Urinary bladder (tissue), 3 donors: ENCODE measurements at regions not wholly inside any gene's neighbourhood (a gene's known extent, or its start where the extent isn't known, plus 50 kb on each side); places are given as distances from the start of the nearest gene placed in this dataset.

Experiments used
- DNase-seq: peaks from one replicate; pipeline ENCODE4 v3.0.0-alpha.2; 2015; ENCODE audit errors: extremely low spot score
- H3K27ac ChIP-seq: one replicate; pipeline ENCODE4 v1.5.1; 2013; ENCODE audit warnings: low read depth, mild to moderate bottlenecking, moderate library complexity
- H3K36me3 ChIP-seq: one replicate; pipeline ENCODE4 v1.6.1; 2013; ENCODE audit warnings: mild to moderate bottlenecking, moderate library complexity; ENCODE audit not compliant: insufficient read depth
- H3K4me1 ChIP-seq: one replicate; pipeline ENCODE4 v1.6.1; 2013; ENCODE audit warnings: mild to moderate bottlenecking, moderate library complexity; ENCODE audit not compliant: insufficient read depth
- H3K4me3 ChIP-seq: one replicate; pipeline ENCODE4 v1.5.1; 2013; ENCODE audit warnings: low read depth, low read length
- WGBS: extraction: QIAGEN DNeasy Blood & Tissue Kit; methylation state at CpG from one replicate; pipeline ENCODE4 v1.1.7; 2013; 5-methylcytosine and 5-hydroxymethylcytosine counted together
- donor health status: healthy with polysubstance abuse.
- donor health status: healthy.

DNA sequence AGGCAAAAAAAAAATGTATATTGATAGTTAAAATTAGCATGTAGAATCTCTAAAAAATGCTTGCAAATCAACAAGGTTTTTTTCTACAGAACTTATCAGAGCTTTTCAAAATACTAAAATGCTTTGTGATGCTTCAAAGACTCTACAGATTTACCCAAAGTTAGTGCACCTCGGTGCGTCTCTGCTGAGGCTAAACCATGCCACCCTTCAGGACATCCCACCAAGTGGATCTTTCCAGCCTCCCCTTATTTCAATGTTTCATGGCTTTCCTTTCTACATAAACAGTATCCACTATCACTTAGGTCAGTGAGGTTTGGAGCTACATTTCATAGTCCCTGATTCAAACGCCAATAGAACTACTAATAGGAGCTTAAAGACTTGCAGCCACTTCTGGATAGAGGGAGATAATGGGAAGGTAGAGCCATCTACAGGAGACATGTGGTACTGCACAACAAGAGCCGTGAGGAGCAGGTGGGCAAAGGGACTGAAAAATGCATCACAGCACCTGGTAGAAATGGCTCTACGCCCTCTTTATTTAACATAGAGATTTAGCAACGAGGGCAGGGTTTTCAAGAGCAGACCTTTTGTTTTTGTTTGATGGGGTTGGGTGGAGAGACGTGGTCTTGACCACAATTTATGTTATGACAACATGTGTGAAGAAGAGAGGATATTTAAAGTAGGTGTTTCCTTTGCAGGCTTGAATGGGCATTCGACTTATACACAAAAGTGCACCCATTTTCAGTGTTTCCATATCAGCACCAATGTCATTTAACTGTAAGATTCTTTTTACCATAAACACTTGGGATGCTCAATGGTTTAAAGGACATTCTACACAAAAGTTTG lies 56.1 kb upstream of the SLC35G4 start:
- Histone ChIP-seq H3K27ac (no peak overlapping the region), H3K4me1 (no peaks in the 10 kb centered on the region), H3K36me3 (no peaks in the 10 kb centered on the region), H3K4me3 (no peak overlapping the region)
- 29% methylated on average over 8 of the region's 8 CpGs for WGBS
- peak; percentile 23 for DNase-seq

DNA sequence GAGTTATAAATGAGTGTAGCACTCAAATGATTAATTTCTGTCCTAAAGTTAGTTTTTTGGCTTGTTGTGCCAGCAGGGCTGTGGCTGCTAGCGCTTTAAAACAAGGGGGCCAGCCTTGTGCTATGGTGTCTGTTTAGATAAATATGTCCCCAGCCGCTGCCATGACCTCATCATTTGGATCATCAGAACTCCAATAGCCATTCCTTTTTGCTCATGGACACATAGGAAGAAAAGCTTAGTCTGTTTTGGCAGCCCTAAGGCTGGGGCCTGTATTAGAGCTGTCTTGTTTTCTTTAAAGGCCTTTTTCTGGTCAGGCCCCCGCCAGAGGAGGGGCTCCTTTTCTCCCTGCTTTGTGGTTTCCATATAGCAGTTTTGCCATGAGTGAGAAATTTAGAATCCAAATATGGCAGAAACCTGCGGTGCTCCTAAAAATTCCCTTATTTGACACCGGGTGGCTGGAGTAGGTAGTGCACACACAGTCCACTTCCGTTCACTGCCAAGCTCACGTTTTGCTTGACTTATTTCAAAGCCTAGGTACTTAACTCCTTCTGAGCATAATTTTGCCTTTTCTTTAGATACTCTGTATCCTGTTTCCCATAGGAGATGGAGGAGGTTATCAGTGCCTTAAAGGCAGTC lies 60.4 kb upstream of the SLC35G4 start:
- no peak overlapping the region for H3K4me3 ChIP-seq
- H3K4me1 ChIP-seq, result no peaks in the 10 kb centered on the region
- no peak overlapping the region for H3K27ac ChIP-seq
- WGBS, result 65% methylated on average over 7 of the region's 7 CpGs
- DNase-seq, result no peak
- H3K36me3 ChIP-seq, result no peaks in the 10 kb centered on the region

DNA sequence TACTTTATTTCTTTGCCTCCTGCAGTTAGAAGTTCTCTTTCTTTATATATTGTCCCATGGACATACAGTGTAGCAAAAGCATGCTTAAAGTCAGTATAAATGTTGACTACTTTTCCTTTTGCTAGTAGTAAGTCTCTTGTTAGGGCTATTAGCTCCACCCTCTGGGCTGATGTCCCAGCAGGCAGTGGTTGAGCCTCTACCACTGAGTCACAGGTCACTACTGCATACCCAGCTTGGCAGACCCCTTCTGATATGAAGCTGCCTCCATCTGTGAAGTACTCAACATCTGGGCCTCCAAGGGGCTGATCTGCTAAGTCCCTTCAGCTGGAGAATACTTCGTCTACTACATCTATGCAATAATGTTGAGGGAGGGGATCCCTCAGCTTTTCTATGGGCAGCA lies 61.0 kb upstream of the SLC35G4 start:
- Histone ChIP-seq H3K4me1 (no peaks in the 10 kb centered on the region), H3K36me3 (no peaks in the 10 kb centered on the region), H3K27ac (no peak overlapping the region), H3K4me3 (no peak overlapping the region)
- no peak for DNase-seq
- 71% methylated on average over 1 of the region's 1 CpG for WGBS

DNA sequence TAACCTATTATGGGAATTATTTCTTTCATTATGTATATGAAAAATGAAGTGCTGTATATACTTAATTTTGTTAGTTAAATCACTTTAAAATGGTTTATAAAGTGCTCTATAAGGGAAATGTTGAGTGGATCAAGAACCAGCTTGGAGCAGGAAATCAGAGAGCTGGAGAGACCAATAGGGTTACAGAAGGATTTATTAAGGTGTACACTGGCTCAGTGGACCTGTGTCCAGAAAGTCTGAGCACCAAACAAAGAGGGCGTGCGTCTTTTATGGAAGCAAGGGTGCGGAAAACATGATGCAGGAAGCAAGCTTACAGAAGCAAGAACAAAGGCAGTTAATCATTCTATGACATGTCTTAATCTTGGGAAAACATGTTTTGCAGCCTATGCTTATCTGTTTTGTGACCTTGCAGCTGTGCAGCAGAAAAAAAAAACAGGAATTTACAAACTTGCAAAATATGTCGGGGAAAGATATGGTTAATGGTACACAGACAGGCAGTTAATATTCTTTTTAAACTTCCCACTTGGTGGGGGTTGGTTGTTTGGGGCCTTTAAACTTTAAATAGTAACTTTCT lies 65.2 kb upstream of the SLC35G4 start:
- no peak for DNase-seq
- Histone ChIP-seq H3K36me3 (no peaks in the 10 kb centered on the region), H3K4me3 (no peak overlapping the region), H3K4me1 (no peaks in the 10 kb centered on the region), H3K27ac (no peak overlapping the region)
- 83% methylated on average over 4 of the region's 4 CpGs for WGBS

DNA sequence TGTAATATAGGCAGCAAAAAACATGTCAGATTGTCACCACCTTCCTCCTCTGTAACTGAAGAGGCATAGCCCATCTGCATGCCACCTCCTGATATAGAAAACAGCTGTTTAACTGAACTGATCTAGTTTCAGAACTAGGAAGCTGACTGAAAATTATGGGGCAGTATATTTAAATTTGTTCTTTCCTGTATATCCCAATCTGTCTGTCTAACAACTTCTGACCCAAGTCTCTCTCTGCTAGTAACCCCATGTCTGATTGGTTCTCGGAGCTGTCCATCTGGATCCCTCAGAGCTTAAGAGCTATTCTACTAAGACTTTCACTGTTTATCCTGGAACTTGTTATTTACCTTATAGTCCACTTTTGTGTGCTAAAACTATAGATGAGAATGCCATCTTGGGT lies 68.2 kb upstream of the SLC35G4 start:
- Histone ChIP-seq H3K4me3 (no peak overlapping the region), H3K36me3 (no peaks in the 10 kb centered on the region), H3K27ac (no peak overlapping the region), H3K4me1 (no peaks in the 10 kb centered on the region)
- WGBS, result 93% methylated on average over 1 of the region's 1 CpG
- no peak for DNase-seq

DNA sequence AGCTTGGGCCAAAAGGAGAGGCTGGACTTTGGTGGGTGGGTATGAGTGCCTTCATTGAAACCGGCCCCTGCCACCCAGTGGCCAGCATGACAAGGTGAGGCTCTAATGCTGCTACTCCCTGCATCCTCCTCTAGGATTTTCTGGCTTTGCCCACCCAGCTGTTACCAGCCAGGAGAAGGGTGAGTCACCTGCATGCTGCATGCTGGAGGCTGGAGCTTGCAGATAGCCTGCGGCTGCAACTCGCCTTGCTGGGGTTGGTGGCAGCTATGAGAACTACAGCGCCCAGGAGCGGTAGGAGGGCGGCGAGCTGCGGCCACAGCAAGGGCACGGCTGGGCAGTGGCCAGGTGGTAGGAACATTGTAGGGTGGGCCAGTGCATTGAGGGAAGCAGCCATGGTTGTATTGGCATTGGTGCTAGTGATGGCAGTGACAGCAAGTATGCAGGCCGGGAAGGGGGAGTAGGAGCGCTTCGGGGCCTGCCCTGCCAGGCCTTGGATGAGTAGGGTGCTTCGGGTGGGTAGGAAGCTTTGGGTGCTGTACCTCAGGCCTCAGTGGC lies 75.4 kb upstream of the SLC35G4 start:
- no peak for DNase-seq
- Histone ChIP-seq H3K27ac (no peak overlapping the region), H3K36me3 (no peaks in the 10 kb centered on the region), H3K4me1 (no peaks in the 10 kb centered on the region), H3K4me3 (no peak overlapping the region)
- 93% methylated on average over 13 of the region's 13 CpGs for WGBS

DNA sequence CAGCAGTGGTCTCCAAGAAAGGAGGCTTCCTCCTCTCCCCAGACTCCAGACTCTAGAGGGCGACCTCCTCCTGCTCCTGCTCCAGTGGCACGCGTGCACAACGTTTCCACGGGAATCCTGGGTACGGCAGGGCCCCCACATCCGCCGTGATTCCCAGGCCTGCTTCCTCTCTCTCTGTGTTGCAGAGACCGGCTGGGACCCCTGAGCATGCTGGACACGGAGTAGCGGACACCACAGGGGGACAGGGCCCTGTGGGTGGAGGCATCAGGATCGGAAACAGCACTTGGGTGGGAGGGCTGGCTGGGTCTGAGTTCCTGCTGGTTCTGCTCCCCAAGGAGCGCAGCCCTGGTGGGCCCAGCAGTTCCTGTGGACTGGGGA lies 75.9 kb upstream of the SLC35G4 start:
- Histone ChIP-seq H3K36me3 (no peaks in the 10 kb centered on the region), H3K4me1 (no peaks in the 10 kb centered on the region), H3K27ac (no peak overlapping the region), H3K4me3 (no peak overlapping the region)
- DNase-seq, result no peak
- WGBS, result 95% methylated on average over 13 of the region's 13 CpGs

DNA sequence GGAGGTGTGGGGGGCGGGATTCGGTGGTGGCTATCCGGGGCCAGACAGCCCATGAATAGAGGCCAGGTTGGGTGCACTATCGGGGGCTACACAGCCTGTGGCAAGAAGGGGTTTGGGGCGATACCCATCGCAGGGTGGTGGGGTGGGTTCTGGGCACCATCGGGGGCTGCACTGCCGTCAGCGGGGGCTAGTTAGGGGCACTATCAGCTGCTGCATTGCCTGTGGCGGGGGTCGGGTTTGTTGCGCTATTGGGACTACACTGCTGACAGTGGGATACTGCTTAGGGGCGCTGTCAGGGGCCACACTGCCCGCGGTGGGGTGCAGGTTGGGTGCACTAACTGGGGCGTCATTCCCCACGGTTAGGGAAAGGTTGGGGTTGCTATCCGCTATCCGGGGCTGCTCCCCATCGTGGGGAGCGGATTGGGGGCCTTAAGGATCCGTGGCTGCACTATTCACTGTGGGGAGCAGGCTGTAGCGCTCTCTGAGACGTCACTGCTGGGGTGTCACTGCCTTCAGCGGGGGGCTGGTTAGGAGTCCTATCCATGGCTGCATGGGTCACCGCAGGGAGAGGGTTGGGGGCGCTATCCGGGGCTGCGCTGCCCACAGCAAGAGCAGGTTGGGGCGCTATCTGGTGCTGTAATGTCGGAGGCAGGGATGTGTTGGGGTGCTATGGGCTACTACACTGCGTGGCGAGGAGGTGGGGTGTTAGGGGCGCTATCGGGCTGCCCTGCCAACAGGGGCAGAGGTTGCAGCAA lies 76.5 kb upstream of the SLC35G4 start:
- no peak overlapping the region for H3K27ac ChIP-seq
- H3K4me3 ChIP-seq, result no peak overlapping the region
- no peaks in the 10 kb centered on the region for H3K4me1 ChIP-seq
- no peaks in the 10 kb centered on the region for H3K36me3 ChIP-seq
- DNase-seq, result no peak
- WGBS, result 97% methylated on average over 35 of the region's 35 CpGs

DNA sequence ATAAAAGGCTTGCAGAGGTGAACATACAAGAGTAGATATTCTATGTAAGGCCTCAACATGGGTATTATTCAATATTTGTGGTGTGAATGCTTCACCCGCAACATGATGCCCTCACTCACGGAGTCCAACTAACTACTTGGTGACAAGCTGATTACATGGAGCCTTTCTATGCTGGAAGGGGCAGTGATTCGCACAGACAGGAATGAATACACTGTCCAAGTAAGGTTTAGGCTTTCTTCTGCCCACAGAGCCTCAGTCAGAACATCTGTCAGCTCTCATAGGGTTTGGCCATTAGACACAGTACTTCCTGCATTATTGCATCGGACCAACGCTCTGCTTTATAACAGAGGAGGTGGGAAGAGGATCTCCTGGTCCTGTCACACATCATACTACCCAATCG lies 80.3 kb upstream of the SLC35G4 start:
- Histone ChIP-seq H3K4me1 (no peaks in the 10 kb centered on the region), H3K4me3 (no peak overlapping the region), H3K27ac (no peak overlapping the region), H3K36me3 (no peaks in the 10 kb centered on the region)
- 84% methylated on average over 6 of the region's 6 CpGs for WGBS
- DNase-seq, result no peak

DNA sequence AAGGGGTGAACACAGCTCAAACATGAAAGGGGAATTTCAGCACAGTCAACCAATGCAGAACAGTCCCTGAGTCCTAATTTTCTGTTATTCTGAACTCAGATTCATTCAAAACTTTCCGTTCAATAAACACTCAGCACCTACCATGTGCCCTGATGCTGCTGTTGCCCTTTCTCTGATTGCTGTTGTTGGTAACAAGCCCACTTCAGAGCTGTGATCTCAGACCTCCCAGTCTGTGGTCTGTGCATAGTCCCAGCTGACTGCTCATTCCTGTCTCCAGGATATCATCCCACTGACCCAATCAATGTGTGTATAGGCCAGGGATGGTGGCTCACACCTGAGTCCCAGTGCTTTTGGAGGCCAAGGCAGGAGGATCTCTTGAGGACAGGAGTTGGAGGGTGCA lies 82.7 kb upstream of the SLC35G4 start:
- Histone ChIP-seq H3K36me3 (no peaks in the 10 kb centered on the region), H3K27ac (no peak overlapping the region), H3K4me1 (no peaks in the 10 kb centered on the region), H3K4me3 (no peak overlapping the region)
- WGBS, result 95% methylated on average over 1 of the region's 1 CpG
- no peak for DNase-seq

DNA sequence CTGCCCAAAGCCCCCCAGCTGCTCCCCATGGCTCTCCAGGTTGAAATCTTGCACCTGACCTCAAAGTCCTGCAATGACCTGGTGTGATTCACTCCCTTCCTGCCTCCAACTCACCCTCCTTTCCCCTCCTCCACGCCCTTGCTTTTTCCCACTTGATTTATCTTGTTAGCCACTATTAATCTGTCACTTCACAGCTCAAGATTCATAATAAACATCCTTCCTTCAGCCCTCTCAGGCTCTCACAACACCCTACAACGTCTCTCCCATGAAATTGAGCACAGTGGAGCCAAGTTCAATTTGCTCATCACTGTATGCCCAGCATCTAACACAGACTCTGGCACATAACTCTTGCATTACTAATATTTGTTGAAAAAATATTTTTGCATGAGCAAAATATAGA lies 85.6 kb upstream of the SLC35G4 start:
- H3K4me1 ChIP-seq, result no peaks in the 10 kb centered on the region
- no peak for DNase-seq
- H3K4me3 ChIP-seq, result no peak overlapping the region
- no peaks in the 10 kb centered on the region for H3K36me3 ChIP-seq
- WGBS, result 38% methylated on average over 2 of the region's 2 CpGs
- no peak overlapping the region for H3K27ac ChIP-seq

DNA sequence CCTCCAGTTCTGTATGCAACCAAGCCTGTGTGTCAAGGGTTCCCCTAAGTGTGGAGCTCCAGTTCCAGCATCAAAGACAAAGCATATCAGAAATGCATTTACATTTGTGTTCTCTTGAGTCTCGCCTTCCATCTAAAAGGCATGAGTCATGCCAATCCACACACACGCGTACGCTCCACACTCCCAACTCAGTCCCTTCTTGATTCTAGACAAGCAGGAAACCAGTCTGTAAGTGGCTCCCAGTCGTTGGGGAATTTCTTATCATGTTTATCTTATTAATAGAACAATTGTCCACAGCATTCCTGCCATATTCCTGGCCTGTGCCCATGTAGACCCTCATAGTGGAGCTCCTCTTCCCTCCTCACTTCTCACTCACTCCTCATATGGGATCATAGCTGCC lies 86.4 kb upstream of the SLC35G4 start:
- no peak overlapping the region for H3K27ac ChIP-seq
- 71% methylated on average over 5 of the region's 5 CpGs for WGBS
- no peaks in the 10 kb centered on the region for H3K4me1 ChIP-seq
- no peaks in the 10 kb centered on the region for H3K36me3 ChIP-seq
- no peak for DNase-seq
- H3K4me3 ChIP-seq, result no peak overlapping the region

DNA sequence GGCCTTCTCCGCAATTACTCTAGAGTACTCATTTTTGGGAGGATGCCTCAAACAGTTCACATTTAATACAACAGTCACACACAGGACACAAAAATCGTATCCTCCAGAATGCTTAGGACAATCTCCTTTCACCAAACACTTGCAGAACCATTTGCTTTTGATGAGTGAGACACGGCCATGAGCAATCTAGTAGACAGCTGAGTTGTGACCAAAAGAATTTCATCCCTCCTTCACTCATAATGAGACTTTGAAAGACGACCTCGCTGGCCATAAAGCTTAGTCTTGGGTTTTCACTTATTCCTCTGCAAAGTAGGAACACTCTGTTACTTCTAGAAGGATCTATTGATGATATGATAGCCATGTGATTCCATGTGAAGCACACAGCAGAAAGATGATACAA lies 87.5 kb upstream of the SLC35G4 start:
- Histone ChIP-seq H3K4me1 (no peaks in the 10 kb centered on the region), H3K27ac (no peak overlapping the region), H3K36me3 (no peaks in the 10 kb centered on the region), H3K4me3 (no peak overlapping the region)
- 76% methylated on average over 5 of the region's 5 CpGs for WGBS
- DNase-seq, result no peak
